GM23338 (cell line): ENCODE measurements at regions not wholly inside any gene's neighbourhood (a gene's known extent, or its start where the extent isn't known, plus 50 kb on each side); places are given as distances from the start of the nearest gene placed in this dataset.
A peak's percentile ranks its signal among the peaks of the same experiment; 100 is the strongest.

Experiments used
- ATAC-seq: fragments of 200-7000 bp; cut with Tn5 transposase; 3 replicates; pipeline ENCODE4 v1.9.1; 2020
- DNase-seq: peaks from one replicate; pipeline ENCODE4 v3.0.0-alpha.2; 2015; ENCODE audit warnings: low spot score
- H2AFZ ChIP-seq: fragments of 200-600 bp; sonication (generic); 2 replicates; pipeline ENCODE4 v1.8.0; 2016; ENCODE audit warnings: antibody characterized with exemption, mild to moderate bottlenecking, moderate library complexity
- H3F3A ChIP-seq: fragments of 200-600 bp; sonication (generic); replicated peaks from 2 replicates; pipeline ENCODE4 v1.8.0; 2017; ENCODE audit warnings: antibody characterized with exemption, mixed run types, low read depth
- H3K27ac ChIP-seq: fragments of 200-600 bp; sonication (generic); 2 replicates; pipeline ENCODE4 v1.6.1; 2016; ENCODE audit warnings: low read depth
- H3K27me3 ChIP-seq: fragments of 200-600 bp; sonication (generic); 2 replicates; pipeline ENCODE4 v1.8.0; 2016; ENCODE audit warnings: mild to moderate bottlenecking, mixed run types, moderate library complexity; ENCODE audit not compliant: insufficient read depth
- H3K36me3 ChIP-seq: fragments of 200-600 bp; sonication (generic); 2 replicates; pipeline ENCODE4 v1.8.0; 2016; ENCODE audit warnings: mild to moderate bottlenecking; ENCODE audit not compliant: insufficient read depth
- H3K4me1 ChIP-seq: fragments of 200-600 bp; sonication (generic); 2 replicates; pipeline ENCODE4 v1.8.0; 2016; ENCODE audit warnings: mild to moderate bottlenecking, moderate library complexity; ENCODE audit not compliant: insufficient read depth
- H3K4me2 ChIP-seq: fragments of 200-600 bp; sonication (generic); 2 replicates; pipeline ENCODE4 v1.7.1; 2017; ENCODE audit warnings: mixed run types
- H3K4me3 ChIP-seq: fragments of 200-600 bp; sonication (generic); 2 replicates; pipeline ENCODE4 v1.6.1; 2016; ENCODE audit warnings: mixed run types
- H3K79me2 ChIP-seq: fragments of 200-600 bp; sonication (generic); replicated peaks from 2 replicates; pipeline ENCODE4 v1.8.0; 2017; ENCODE audit warnings: mild to moderate bottlenecking; ENCODE audit not compliant: insufficient read depth
- H3K9me2 ChIP-seq: fragments of 200-600 bp; sonication (generic); 2 replicates; pipeline ENCODE4 v1.8.0; 2017; ENCODE audit not compliant: insufficient read depth
- H4K20me1 ChIP-seq: fragments of 200-600 bp; sonication (generic); replicated peaks from 2 replicates; pipeline ENCODE4 v1.8.0; 2017; ENCODE audit warnings: mild to moderate bottlenecking; ENCODE audit not compliant: insufficient read depth
- H3K27ac Mint-ChIP-seq: 2 replicates; pipeline ENCODE4 v1.8.0; 2020; ENCODE audit warnings: inconsistent platforms, mild to moderate bottlenecking, moderate library complexity, mixed read lengths
- H3K27me3 Mint-ChIP-seq: 3 replicates; pipeline ENCODE4 v1.8.0; 2022; ENCODE audit warnings: low read depth, mild to moderate bottlenecking, moderate library complexity, mixed read lengths, inconsistent platforms; ENCODE audit not compliant: insufficient read depth, poor library complexity
- H3K36me3 Mint-ChIP-seq: 3 replicates; pipeline ENCODE4 v1.8.0; 2021; ENCODE audit warnings: low read depth, mild to moderate bottlenecking, inconsistent platforms, moderate library complexity, mixed read lengths
- H3K4me1 Mint-ChIP-seq: 3 replicates; pipeline ENCODE4 v1.8.0; 2020; ENCODE audit warnings: mild to moderate bottlenecking, inconsistent platforms, mixed read lengths
- H3K4me3 Mint-ChIP-seq: 3 replicates; pipeline ENCODE4 v1.8.0; 2021; ENCODE audit warnings: moderate library complexity, mild to moderate bottlenecking, inconsistent platforms, mixed read lengths
- H3K9me3 Mint-ChIP-seq: 3 replicates; pipeline ENCODE4 v1.8.0; 2020; ENCODE audit warnings: moderate library complexity, mild to moderate bottlenecking, inconsistent platforms, mixed read lengths
- CREB1 ChIP-seq: fragments of 250-450 bp; sonication (Bioruptor Pico); IDR thresholded peaks from 2 replicates; pipeline ENCODE4 v1.5.0; 2020; ENCODE audit warnings: low read depth, mild to moderate bottlenecking, moderate library complexity
- CTCF ChIP-seq, 2 experiments: fragments of 200-600 bp in 1 of 2; sonication (generic) in 1 of 2; conservative IDR thresholded peaks; 2 replicates each; pipeline versions ENCODE4 v1.5.1 to v1.6.1; 2016 to 2017; ENCODE audit warnings: antibody characterized with exemption in 2 of 2, low read depth in 2 of 2, mild to moderate bottlenecking in 2 of 2, moderate library complexity in 1 of 2
- EZH2 ChIP-seq: fragments of 200-600 bp; sonication (generic); IDR thresholded peaks from one replicate; pipeline ENCODE4 v1.8.0; 2017; ENCODE audit warnings: antibody characterized with exemption, mild to moderate bottlenecking, low read depth; ENCODE audit not compliant: unreplicated experiment
- EZH2phosphoT487 ChIP-seq: fragments of 200-600 bp; sonication (generic); IDR thresholded peaks from one replicate; pipeline ENCODE4 v1.8.1; 2018; ENCODE audit warnings: antibody characterized with exemption; ENCODE audit not compliant: unreplicated experiment
- JUNB ChIP-seq: IDR thresholded peaks from one replicate; pipeline ENCODE4 v1.6.1; 2016; ENCODE audit warnings: antibody characterized with exemption; ENCODE audit not compliant: unreplicated experiment
- NANOG ChIP-seq: IDR thresholded peaks from 2 replicates; pipeline ENCODE4 v1.6.1; 2016; ENCODE audit warnings: antibody characterized with exemption, borderline replicate concordance
- POLR2AphosphoS5 ChIP-seq: IDR thresholded peaks from 2 replicates; pipeline ENCODE4 v1.6.1; 2016; ENCODE audit warnings: antibody characterized with exemption, low read depth
- STAT1 ChIP-seq: IDR thresholded peaks from one replicate; pipeline ENCODE4 v1.6.1; 2016; ENCODE audit warnings: antibody characterized with exemption; ENCODE audit not compliant: unreplicated experiment
- ZNF114 ChIP-seq: fragments of 250-450 bp; sonication (Bioruptor Pico); IDR thresholded peaks from 2 replicates; pipeline ENCODE4 v1.5.0; 2020; ENCODE audit warnings: mild to moderate bottlenecking, moderate library complexity
- ZNF331 ChIP-seq: fragments of 250-450 bp; sonication (Bioruptor Pico); IDR thresholded peaks from 2 replicates; pipeline ENCODE4 v1.5.0; 2020; ENCODE audit warnings: low read depth, mild to moderate bottlenecking, moderate library complexity

GRCh38 chr2:48829036-48829435 lies 73.5 kb upstream of the LHCGR start:
- H3K27ac Mint-ChIP-seq, result no peak overlapping the region

GRCh38 chr2:48826986-48827385 lies 71.5 kb upstream of the LHCGR start:
- Histone ChIP-seq H3K27ac (no peak overlapping the region), H3K4me3 (no peak overlapping the region), H3K4me1 (0 out of 2 replicates have a peak, but pooled peaks cover 3% of the 10 kb centered on the region), H2AFZ (no peak overlapping the region), H4K20me1 (no peaks in the 10 kb centered on the region), H3F3A (no peaks in the 10 kb centered on the region), H3K79me2 (no peaks in the 10 kb centered on the region), H3K4me2 (no peak overlapping the region), H3K36me3 (no peaks in the 10 kb centered on the region), H3K27me3 (no peaks in the 10 kb centered on the region), H3K9me2 (peaks cover 18% of the 10 kb centered on the region)
- Mint-ChIP-seq H3K9me3 (no peaks in the 10 kb centered on the region), H3K4me1 (no peaks in the 10 kb centered on the region), H3K4me3 (no peak overlapping the region), H3K27ac (no peak overlapping the region), H3K36me3 (no peaks in the 10 kb centered on the region), H3K27me3 (no peaks in the 10 kb centered on the region)
- TF ChIP-seq EZH2phosphoT487 (no peak), CTCF (conservative IDR thresholded peaks at IDR 0.05; ENCODE audit: low read depth in 2 of 2) (peak; percentile 35 to 59; a peak in 3 of 4 replicates)
- DNase-seq, result peak; percentile 24
- ATAC-seq, result peak; percentile 46; the same call in 1 of the 3 replicates

More at GRCh38 chr2:48829036-48829435, 73.5 kb upstream of the LHCGR start:
- DNase-seq (no peak), ATAC-seq (no peak)
- no peaks in the 10 kb centered on the region for H3K27me3 ChIP-seq
- H3K27ac ChIP-seq, result no peak overlapping the region
- no peaks in the 10 kb centered on the region for H3K79me2 ChIP-seq
- Mint-ChIP-seq H3K36me3 (no peaks in the 10 kb centered on the region; the same call in 2 of the 3 replicates), H3K9me3 (peaks cover 3% of the 10 kb centered on the region; the same call in 1 of the 3 replicates), H3K27me3 (no peaks in the 10 kb centered on the region), H3K4me3 (no peak overlapping the region), H3K4me1 (no peaks in the 10 kb centered on the region)
- H3K4me1 ChIP-seq, result 0 out of 2 replicates have a peak, but pooled peaks cover 3% of the 10 kb centered on the region
- peaks cover 20% of the 10 kb centered on the region for H3K9me2 ChIP-seq
- no peaks in the 10 kb centered on the region for H3F3A ChIP-seq
- TF ChIP-seq POLR2AphosphoS5, result no peak
- no peak for TF ChIP-seq STAT1
- no peak for TF ChIP-seq ZNF114 (CRISPR knock-in tag)
- TF ChIP-seq NANOG, result no peak
- no peak for TF ChIP-seq ZNF331 (CRISPR knock-in tag)
- TF ChIP-seq JUNB, result no peak
- no peaks in the 10 kb centered on the region for H4K20me1 ChIP-seq
- no peak overlapping the region for H3K4me3 ChIP-seq
- no peaks in the 10 kb centered on the region for H3K36me3 ChIP-seq
- H3K4me2 ChIP-seq, result no peak overlapping the region
- H2AFZ ChIP-seq, result no peak overlapping the region

- Histone ChIP-seq H3K36me3 (no peaks in the 10 kb centered on the region), H3K9me2 (peaks cover 26% of the 10 kb centered on the region), H4K20me1 (no peaks in the 10 kb centered on the region), H3K79me2 (no peaks in the 10 kb centered on the region), H3K27ac (no peak overlapping the region), H3K4me2 (no peak overlapping the region), H3K4me1 (0 out of 2 replicates have a peak, but pooled peaks cover 3% of the 10 kb centered on the region), H3K27me3 (no peaks in the 10 kb centered on the region), H2AFZ (peak overlapping the region; percentile 28; the same call in 1 of the 2 replicates), H3K4me3 (no peak overlapping the region), H3F3A (no peaks in the 10 kb centered on the region)
- no peaks in the 10 kb centered on the region for H3K4me1 Mint-ChIP-seq
- TF ChIP-seq EZH2 (no peak), CREB1 (CRISPR knock-in tag) (no peak), JUNB (no peak)
- no peak for ATAC-seq
- no peaks in the 10 kb centered on the region for H3K36me3 Mint-ChIP-seq
- H3K4me3 Mint-ChIP-seq, result no peak overlapping the region
- peak; percentile 3 for DNase-seq
- no peak overlapping the region for H3K27ac Mint-ChIP-seq
- H3K9me3 Mint-ChIP-seq, result no peaks in the 10 kb centered on the region
- H3K27me3 Mint-ChIP-seq, result no peaks in the 10 kb centered on the region
Measured at GRCh38 chr2:48824116-48824515, 68.6 kb upstream of the LHCGR start.
